ENCODE measurements at regions not wholly inside any gene's neighbourhood (a gene's known extent, or its start where the extent isn't known, plus 50 kb on each side); places are given as distances from the start of the nearest gene placed in this dataset.

GRCh38 chr17:72249441-72249840 is 128.6 kb downstream of the SOX9 start:
- H3K9me3 ChIP-seq (ENCODE audit: severe bottlenecking): peaks cover 7% of the 10 kb centered on the region
- H3K27ac ChIP-seq: no peak overlapping the region
- H3K36me3 ChIP-seq: no peaks in the 10 kb centered on the region
- no peak overlapping the region for H3K4me3 ChIP-seq (ENCODE audit: low read depth, low read length)
- TF ChIP-seq, protein P1, sequence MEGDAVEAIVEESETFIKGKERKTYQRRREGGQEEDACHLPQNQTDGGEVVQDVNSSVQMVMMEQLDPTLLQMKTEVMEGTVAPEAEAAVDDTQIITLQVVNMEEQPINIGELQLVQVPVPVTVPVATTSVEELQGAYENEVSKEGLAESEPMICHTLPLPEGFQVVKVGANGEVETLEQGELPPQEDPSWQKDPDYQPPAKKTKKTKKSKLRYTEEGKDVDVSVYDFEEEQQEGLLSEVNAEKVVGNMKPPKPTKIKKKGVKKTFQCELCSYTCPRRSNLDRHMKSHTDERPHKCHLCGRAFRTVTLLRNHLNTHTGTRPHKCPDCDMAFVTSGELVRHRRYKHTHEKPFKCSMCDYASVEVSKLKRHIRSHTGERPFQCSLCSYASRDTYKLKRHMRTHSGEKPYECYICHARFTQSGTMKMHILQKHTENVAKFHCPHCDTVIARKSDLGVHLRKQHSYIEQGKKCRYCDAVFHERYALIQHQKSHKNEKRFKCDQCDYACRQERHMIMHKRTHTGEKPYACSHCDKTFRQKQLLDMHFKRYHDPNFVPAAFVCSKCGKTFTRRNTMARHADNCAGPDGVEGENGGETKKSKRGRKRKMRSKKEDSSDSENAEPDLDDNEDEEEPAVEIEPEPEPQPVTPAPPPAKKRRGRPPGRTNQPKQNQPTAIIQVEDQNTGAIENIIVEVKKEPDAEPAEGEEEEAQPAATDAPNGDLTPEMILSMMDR (IDR thresholded peaks at IDR 0.05; ENCODE audit: low read depth, low read length): no peak
- no peak for DNase-seq
- peaks cover 75% of the 10 kb centered on the region for H3K27me3 ChIP-seq (ENCODE audit: insufficient read depth, low read depth, severe bottlenecking)

DNA sequence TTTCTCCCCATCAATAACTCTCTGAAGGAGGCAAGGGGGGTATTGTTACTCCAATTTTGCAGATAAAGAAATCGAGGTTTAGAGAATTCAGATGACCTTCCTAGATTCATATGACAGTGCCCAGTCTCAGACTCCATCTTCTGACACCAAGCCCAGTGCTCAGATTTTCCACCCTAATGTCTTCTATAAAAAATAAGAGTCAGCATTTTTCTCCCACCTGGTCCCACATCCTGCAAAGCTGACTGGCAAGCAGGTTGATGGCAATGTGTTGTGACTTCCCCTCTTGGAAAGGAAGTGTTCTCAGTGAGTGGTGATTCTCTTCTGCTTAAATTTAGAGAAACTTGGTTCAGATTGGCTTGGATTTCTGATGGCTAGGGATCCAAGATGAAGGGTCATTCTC is 129.4 kb downstream of the SOX9 start:
- no peak overlapping the region for H3K4me3 ChIP-seq (ENCODE audit: low read depth, low read length)
- H3K9me3 ChIP-seq (ENCODE audit: severe bottlenecking): peaks cover 7% of the 10 kb centered on the region
- DNase-seq: no peak
- TF ChIP-seq, protein P1 (IDR thresholded peaks at IDR 0.05; ENCODE audit: low read depth, low read length): no peak
- no peaks in the 10 kb centered on the region for H3K36me3 ChIP-seq
- peaks cover 68% of the 10 kb centered on the region for H3K27me3 ChIP-seq (ENCODE audit: insufficient read depth, low read depth, severe bottlenecking)
- H3K27ac ChIP-seq: no peak overlapping the region

- Histone ChIP-seq H3K4me3 (ENCODE audit: low read depth, low read length) (no peak overlapping the region), H3K9me3 (ENCODE audit: severe bottlenecking) (peaks cover 7% of the 10 kb centered on the region), H3K36me3 (no peaks in the 10 kb centered on the region), H3K27me3 (ENCODE audit: insufficient read depth, low read depth, severe bottlenecking) (peaks cover 43% of the 10 kb centered on the region), H3K27ac (no peak overlapping the region)
- TF ChIP-seq, protein P1 (IDR thresholded peaks at IDR 0.05; ENCODE audit: low read depth, low read length): no peak
- no peak for DNase-seq
Measured at GRCh38 chr17:72253597-72253996, 132.8 kb downstream of the SOX9 start.

- no peaks in the 10 kb centered on the region for H3K36me3 ChIP-seq
- H3K27ac ChIP-seq: no peak overlapping the region
- peaks cover 8% of the 10 kb centered on the region for H3K9me3 ChIP-seq (ENCODE audit: severe bottlenecking)
- no peak overlapping the region for H3K4me3 ChIP-seq (ENCODE audit: low read depth, low read length)
- DNase-seq: no peak
- peaks cover 40% of the 10 kb centered on the region for H3K27me3 ChIP-seq (ENCODE audit: insufficient read depth, low read depth, severe bottlenecking)
- TF ChIP-seq, protein P1 (IDR thresholded peaks at IDR 0.05; ENCODE audit: low read depth, low read length): no peak
Measured at GRCh38 chr17:72254808-72255449, 134.1 kb downstream of the SOX9 start.

DNA sequence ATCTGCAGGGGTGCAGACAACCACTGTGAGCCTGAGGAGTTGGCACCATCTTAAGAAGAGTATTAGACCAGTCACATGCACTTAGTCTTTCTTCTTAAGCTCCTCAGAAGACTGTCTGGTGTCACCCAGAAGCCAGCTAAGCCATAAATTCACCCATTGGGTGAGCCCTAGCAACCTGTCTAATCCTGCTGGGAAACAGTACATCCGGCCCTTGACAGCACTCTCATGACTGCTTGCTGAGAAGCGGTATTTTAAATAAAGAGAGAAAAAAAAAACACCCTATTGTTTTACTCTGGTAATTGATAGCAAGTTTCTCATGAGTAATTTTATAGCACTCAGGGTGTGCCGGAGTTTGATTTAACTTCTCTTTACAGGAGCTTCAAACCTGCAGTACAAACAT is 134.7 kb downstream of the SOX9 start:
- H3K27me3 ChIP-seq (ENCODE audit: insufficient read depth, low read depth, severe bottlenecking): peaks cover 40% of the 10 kb centered on the region
- H3K27ac ChIP-seq: no peak overlapping the region
- TF ChIP-seq, protein P1 (IDR thresholded peaks at IDR 0.05; ENCODE audit: low read depth, low read length): no peak
- H3K4me3 ChIP-seq (ENCODE audit: low read depth, low read length): no peak overlapping the region
- H3K36me3 ChIP-seq: no peaks in the 10 kb centered on the region
- DNase-seq: peak; percentile 62
- peaks cover 5% of the 10 kb centered on the region for H3K9me3 ChIP-seq (ENCODE audit: severe bottlenecking)

DNA sequence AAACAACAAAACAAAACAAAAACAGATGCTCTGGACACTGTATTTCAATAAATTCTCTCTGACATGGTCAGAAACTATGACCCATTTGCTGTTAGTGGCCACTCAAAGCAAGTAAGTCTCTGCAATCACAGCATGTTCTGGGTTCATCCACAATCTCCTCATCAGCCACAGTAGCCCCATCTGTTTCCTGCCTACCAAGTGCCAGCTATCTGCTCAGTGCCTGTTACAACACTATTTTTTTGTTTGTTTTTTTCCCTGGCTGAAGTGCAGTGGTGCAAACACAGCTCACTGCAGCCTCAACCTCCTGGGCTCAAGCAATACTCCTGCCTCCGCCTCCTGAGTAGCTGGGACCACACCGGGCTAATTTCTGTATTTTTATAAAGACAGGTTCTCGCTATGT is 137.9 kb downstream of the SOX9 start:
- Histone ChIP-seq H3K9me3 (ENCODE audit: severe bottlenecking) (peaks cover 7% of the 10 kb centered on the region), H3K27ac (no peak overlapping the region), H3K36me3 (no peaks in the 10 kb centered on the region), H3K4me3 (ENCODE audit: low read depth, low read length) (no peak overlapping the region), H3K27me3 (ENCODE audit: insufficient read depth, low read depth, severe bottlenecking) (peaks cover 48% of the 10 kb centered on the region)
- TF ChIP-seq, protein P1 (IDR thresholded peaks at IDR 0.05; ENCODE audit: low read depth, low read length): no peak
- DNase-seq: no peak

All from WERI-Rb-1 (cell line).